SK-N-SH treated with all-trans-retinoic acid at 6 μM for 48 hours (cell line): ENCODE measurements at regions not wholly inside any gene's neighbourhood (a gene's known extent, or its start where the extent isn't known, plus 50 kb on each side); places are given as distances from the start of the nearest gene placed in this dataset.

ENCODE experiments used
- ATAC-seq: fragments of 200-7000 bp; cut with Tn5 transposase; 3 replicates; pipeline ENCODE4 v1.9.1; 2020; ENCODE audit warnings: mild to moderate bottlenecking, moderate library complexity
- ARNTL ChIP-seq: fragments of 450-650 bp; formaldehyde crosslinking; IDR thresholded peaks from 2 replicates; pipeline ENCODE4 v1.5.0; 2020; ENCODE audit warnings: low read depth, mild to moderate bottlenecking, moderate library complexity, borderline replicate concordance
- BACH2 ChIP-seq: fragments of 250-450 bp; sonication (Bioruptor Pico); IDR thresholded peaks from 2 replicates; pipeline ENCODE4 v1.9.0; 2021; ENCODE audit warnings: mild to moderate bottlenecking, borderline replicate concordance
- CREB5 ChIP-seq: fragments of 250-450 bp; sonication (Bioruptor Pico); IDR thresholded peaks from 2 replicates; pipeline ENCODE4 v1.5.1; 2020; ENCODE audit warnings: low read depth, mild to moderate bottlenecking, moderate library complexity
- CSDC2 ChIP-seq: fragments of 250-450 bp; sonication (Bioruptor Pico); IDR thresholded peaks from 2 replicates; pipeline ENCODE4 v1.5.0; 2020; ENCODE audit warnings: mild to moderate bottlenecking, moderate library complexity
- ESRRG ChIP-seq: fragments of 250-450 bp; sonication (Bioruptor Pico); IDR thresholded peaks from 2 replicates; pipeline ENCODE4 v1.6.1; 2021; ENCODE audit warnings: mild to moderate bottlenecking
- GLIS3 ChIP-seq: fragments of 250-450 bp; sonication (Bioruptor Pico); IDR thresholded peaks from 2 replicates; pipeline ENCODE4 v1.5.0; 2020; ENCODE audit warnings: mild to moderate bottlenecking, moderate library complexity
- ISL1 ChIP-seq: fragments of 250-450 bp; sonication (Bioruptor Pico); IDR thresholded peaks from 2 replicates; pipeline ENCODE4 v2.1.2; 2022; ENCODE audit warnings: mild to moderate bottlenecking, moderate library complexity
- OSR1 ChIP-seq: fragments of 250-450 bp; sonication (Bioruptor Pico); IDR thresholded peaks from 2 replicates; pipeline ENCODE4 v1.8.0; 2022; ENCODE audit warnings: moderate library complexity, mild to moderate bottlenecking, inconsistent platforms
- PPARA ChIP-seq: fragments of 250-450 bp; sonication (Bioruptor Pico); IDR thresholded peaks from 2 replicates; pipeline ENCODE4 v1.5.0; 2020; ENCODE audit warnings: mild to moderate bottlenecking, borderline replicate concordance
- RARB ChIP-seq: fragments of 250-450 bp; sonication (Bioruptor Pico); IDR thresholded peaks from 2 replicates; pipeline ENCODE4 v1.8.0; 2021; ENCODE audit warnings: mild to moderate bottlenecking, moderate library complexity
- SNAI2 ChIP-seq: fragments of 250-450 bp; sonication (Bioruptor Pico); IDR thresholded peaks from 2 replicates; pipeline ENCODE4 v1.5.0; 2020; ENCODE audit warnings: mild to moderate bottlenecking, moderate library complexity
- TCF4 ChIP-seq: fragments of 250-450 bp; sonication (Bioruptor Pico); IDR thresholded peaks from 2 replicates; pipeline ENCODE4 v1.8.0; 2021; ENCODE audit warnings: mild to moderate bottlenecking, moderate library complexity, borderline replicate concordance
- TOX ChIP-seq: fragments of 250-450 bp; sonication (Bioruptor Pico); IDR thresholded peaks from 2 replicates; pipeline ENCODE4 v1.8.0; 2021; ENCODE audit warnings: mild to moderate bottlenecking, moderate library complexity, borderline replicate concordance
- ZC3H10 ChIP-seq: fragments of 250-450 bp; sonication (Bioruptor Pico); IDR thresholded peaks from 2 replicates; pipeline ENCODE4 v1.5.1; 2021; ENCODE audit warnings: mild to moderate bottlenecking, moderate library complexity
- ZFP3 ChIP-seq: fragments of 250-450 bp; sonication (Bioruptor Pico); IDR thresholded peaks from 2 replicates; pipeline ENCODE4 v1.5.0; 2020; ENCODE audit warnings: mild to moderate bottlenecking, moderate library complexity
- ZFP30 ChIP-seq: fragments of 450-650 bp; formaldehyde crosslinking; IDR thresholded peaks from 2 replicates; pipeline ENCODE4 v1.5.0; 2022; ENCODE audit warnings: mild to moderate bottlenecking, moderate library complexity
- ZNF565 ChIP-seq: fragments of 450-650 bp; formaldehyde crosslinking; conservative IDR thresholded peaks from 2 replicates; pipeline ENCODE4 v1.5.0; 2020; ENCODE audit warnings: low read depth, mild to moderate bottlenecking, moderate library complexity
- ZNF70 ChIP-seq: fragments of 450-650 bp; formaldehyde crosslinking; IDR thresholded peaks from 2 replicates; pipeline ENCODE4 v1.5.0; 2020; ENCODE audit warnings: mild to moderate bottlenecking, moderate library complexity
- ZNF8 ChIP-seq: fragments of 450-650 bp; formaldehyde crosslinking; IDR thresholded peaks from 2 replicates; pipeline ENCODE4 v1.5.0; 2020; ENCODE audit warnings: mild to moderate bottlenecking, moderate library complexity
- TF ChIP-seq, protein P1 (sequence below): fragments of 250-450 bp; sonication (Bioruptor Pico); IDR thresholded peaks from 2 replicates; pipeline ENCODE4 v1.5.1; 2021; ENCODE audit warnings: mild to moderate bottlenecking, moderate library complexity
- TF ChIP-seq, protein P2 (sequence below): fragments of 250-450 bp; sonication (Bioruptor Pico); IDR thresholded peaks from 2 replicates; pipeline ENCODE4 v1.8.0; 2021; ENCODE audit warnings: low read depth, mild to moderate bottlenecking, moderate library complexity, borderline replicate concordance
- TF ChIP-seq, protein P3 (sequence below): fragments of 250-450 bp; sonication (Bioruptor Pico); IDR thresholded peaks from 2 replicates; pipeline ENCODE4 v1.5.0; 2020; ENCODE audit warnings: mild to moderate bottlenecking, moderate library complexity

GRCh38 chr14:32263939-32264567, 61.0 kb upstream of the RNU6-8 start (continued):
- no peak for TF ChIP-seq ZNF70 (CRISPR knock-in tag)
- TF ChIP-seq GLIS3 (CRISPR knock-in tag), result no peak
- TF ChIP-seq, all 23 proteins: peak for 0

DNA sequence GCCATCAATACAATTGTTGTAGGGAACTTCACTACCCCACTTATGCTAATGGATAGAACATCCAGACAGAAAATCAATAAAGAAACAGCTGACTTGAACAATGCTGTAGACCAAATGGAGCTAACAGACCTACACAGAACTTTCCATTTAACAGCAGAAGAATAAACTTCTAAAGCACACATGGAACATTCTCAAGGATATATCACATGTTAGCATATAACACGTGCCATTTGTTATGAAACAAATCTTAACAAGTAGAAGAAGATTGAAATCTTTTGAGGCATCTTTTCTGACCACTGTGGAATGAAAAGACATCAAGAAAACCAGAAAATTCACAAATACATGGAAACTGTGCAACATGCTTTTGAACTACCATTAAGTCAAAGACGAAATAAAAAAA, 62.5 kb upstream of the RNU6-8 start:
- TF ChIP-seq OSR1 (CRISPR knock-in tag) (no peak), ZFP30 (CRISPR knock-in tag) (no peak), ZFP3 (CRISPR knock-in tag) (no peak)
- TF ChIP-seq, protein P1, sequence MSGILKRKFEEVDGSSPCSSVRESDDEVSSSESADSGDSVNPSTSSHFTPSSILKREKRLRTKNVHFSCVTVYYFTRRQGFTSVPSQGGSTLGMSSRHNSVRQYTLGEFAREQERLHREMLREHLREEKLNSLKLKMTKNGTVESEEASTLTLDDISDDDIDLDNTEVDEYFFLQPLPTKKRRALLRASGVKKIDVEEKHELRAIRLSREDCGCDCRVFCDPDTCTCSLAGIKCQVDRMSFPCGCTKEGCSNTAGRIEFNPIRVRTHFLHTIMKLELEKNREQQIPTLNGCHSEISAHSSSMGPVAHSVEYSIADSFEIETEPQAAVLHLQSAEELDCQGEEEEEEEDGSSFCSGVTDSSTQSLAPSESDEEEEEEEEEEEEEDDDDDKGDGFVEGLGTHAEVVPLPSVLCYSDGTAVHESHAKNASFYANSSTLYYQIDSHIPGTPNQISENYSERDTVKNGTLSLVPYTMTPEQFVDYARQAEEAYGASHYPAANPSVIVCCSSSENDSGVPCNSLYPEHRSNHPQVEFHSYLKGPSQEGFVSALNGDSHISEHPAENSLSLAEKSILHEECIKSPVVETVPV (CRISPR knock-in tag), result no peak
- ATAC-seq, result no peak

GRCh38 chr14:32277998-32278397, 51.1 kb upstream of the AKAP6 start:
- no peak for ATAC-seq
- TF ChIP-seq PPARA (CRISPR knock-in tag) (no peak), ZNF8 (CRISPR knock-in tag) (no peak), ZC3H10 (CRISPR knock-in tag) (no peak), CREB5 (no peak), ARNTL (CRISPR knock-in tag) (no peak), SNAI2 (no peak), ESRRG (no peak), ZFP3 (CRISPR knock-in tag) (no peak), ZNF565 (no peak), TOX (CRISPR knock-in tag) (no peak), BACH2 (CRISPR knock-in tag) (no peak), ISL1 (no peak), ZNF70 (CRISPR knock-in tag) (no peak), CSDC2 (no peak), RARB (no peak), TCF4 (CRISPR knock-in tag) (no peak)
- TF ChIP-seq, protein P2, sequence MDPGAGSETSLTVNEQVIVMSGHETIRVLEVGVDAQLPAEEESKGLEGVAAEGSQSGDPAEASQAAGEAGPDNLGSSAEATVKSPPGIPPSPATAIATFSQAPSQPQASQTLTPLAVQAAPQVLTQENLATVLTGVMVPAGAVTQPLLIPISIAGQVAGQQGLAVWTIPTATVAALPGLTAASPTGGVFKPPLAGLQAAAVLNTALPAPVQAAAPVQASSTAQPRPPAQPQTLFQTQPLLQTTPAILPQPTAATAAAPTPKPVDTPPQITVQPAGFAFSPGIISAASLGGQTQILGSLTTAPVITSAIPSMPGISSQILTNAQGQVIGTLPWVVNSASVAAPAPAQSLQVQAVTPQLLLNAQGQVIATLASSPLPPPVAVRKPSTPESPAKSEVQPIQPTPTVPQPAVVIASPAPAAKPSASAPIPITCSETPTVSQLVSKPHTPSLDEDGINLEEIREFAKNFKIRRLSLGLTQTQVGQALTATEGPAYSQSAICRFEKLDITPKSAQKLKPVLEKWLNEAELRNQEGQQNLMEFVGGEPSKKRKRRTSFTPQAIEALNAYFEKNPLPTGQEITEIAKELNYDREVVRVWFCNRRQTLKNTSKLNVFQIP, result no peak
- TF ChIP-seq, protein P3, sequence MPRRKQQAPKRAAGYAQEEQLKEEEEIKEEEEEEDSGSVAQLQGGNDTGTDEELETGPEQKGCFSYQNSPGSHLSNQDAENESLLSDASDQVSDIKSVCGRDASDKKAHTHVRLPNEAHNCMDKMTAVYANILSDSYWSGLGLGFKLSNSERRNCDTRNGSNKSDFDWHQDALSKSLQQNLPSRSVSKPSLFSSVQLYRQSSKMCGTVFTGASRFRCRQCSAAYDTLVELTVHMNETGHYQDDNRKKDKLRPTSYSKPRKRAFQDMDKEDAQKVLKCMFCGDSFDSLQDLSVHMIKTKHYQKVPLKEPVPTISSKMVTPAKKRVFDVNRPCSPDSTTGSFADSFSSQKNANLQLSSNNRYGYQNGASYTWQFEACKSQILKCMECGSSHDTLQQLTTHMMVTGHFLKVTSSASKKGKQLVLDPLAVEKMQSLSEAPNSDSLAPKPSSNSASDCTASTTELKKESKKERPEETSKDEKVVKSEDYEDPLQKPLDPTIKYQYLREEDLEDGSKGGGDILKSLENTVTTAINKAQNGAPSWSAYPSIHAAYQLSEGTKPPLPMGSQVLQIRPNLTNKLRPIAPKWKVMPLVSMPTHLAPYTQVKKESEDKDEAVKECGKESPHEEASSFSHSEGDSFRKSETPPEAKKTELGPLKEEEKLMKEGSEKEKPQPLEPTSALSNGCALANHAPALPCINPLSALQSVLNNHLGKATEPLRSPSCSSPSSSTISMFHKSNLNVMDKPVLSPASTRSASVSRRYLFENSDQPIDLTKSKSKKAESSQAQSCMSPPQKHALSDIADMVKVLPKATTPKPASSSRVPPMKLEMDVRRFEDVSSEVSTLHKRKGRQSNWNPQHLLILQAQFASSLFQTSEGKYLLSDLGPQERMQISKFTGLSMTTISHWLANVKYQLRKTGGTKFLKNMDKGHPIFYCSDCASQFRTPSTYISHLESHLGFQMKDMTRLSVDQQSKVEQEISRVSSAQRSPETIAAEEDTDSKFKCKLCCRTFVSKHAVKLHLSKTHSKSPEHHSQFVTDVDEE (CRISPR knock-in tag), result no peak
- TF ChIP-seq, protein P1 (CRISPR knock-in tag), result no peak
